Sigmoid colon (tissue), 4 donors: ENCODE measurements at regions not wholly inside any gene's neighbourhood (a gene's known extent, or its start where the extent isn't known, plus 50 kb on each side); places are given as distances from the start of the nearest gene placed in this dataset.

Experiments
- EP300 ChIP-seq, 4 donors: sonication (generic); formaldehyde crosslinking; IDR thresholded peaks; one replicate each; pipeline ENCODE4 v1.6.1; 2017; ENCODE audit warnings: antibody characterized with exemption in 4 of 4
- POLR2A ChIP-seq, 2 donors: fragments of 450-650 bp; IDR thresholded peaks; one replicate each; pipeline ENCODE4 v1.6.1; 2016; ENCODE audit warnings: antibody characterized with exemption in 2 of 2, mild to moderate bottlenecking in 2 of 2, moderate library complexity in 2 of 2
- TF ChIP-seq, protein P1 (sequence below), 4 experiments: fragments of 450-650 bp in 3 of 4; fragments of 200-600 bp in 1 of 4; IDR thresholded peaks; one replicate each; pipeline ENCODE4 v1.5.1; 2016 to 2019; ENCODE audit warnings: antibody characterized with exemption in 4 of 4, mild to moderate bottlenecking in 3 of 4, moderate library complexity in 2 of 4

GRCh38 chr6:73943930-73944652 lies 248.1 kb downstream of the CD109 start:
- TF ChIP-seq, protein P1, sequence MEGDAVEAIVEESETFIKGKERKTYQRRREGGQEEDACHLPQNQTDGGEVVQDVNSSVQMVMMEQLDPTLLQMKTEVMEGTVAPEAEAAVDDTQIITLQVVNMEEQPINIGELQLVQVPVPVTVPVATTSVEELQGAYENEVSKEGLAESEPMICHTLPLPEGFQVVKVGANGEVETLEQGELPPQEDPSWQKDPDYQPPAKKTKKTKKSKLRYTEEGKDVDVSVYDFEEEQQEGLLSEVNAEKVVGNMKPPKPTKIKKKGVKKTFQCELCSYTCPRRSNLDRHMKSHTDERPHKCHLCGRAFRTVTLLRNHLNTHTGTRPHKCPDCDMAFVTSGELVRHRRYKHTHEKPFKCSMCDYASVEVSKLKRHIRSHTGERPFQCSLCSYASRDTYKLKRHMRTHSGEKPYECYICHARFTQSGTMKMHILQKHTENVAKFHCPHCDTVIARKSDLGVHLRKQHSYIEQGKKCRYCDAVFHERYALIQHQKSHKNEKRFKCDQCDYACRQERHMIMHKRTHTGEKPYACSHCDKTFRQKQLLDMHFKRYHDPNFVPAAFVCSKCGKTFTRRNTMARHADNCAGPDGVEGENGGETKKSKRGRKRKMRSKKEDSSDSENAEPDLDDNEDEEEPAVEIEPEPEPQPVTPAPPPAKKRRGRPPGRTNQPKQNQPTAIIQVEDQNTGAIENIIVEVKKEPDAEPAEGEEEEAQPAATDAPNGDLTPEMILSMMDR (IDR thresholded peaks at IDR 0.05) = no peak
- no peak for TF ChIP-seq EP300 (IDR thresholded peaks at IDR 0.05)
- no peak for TF ChIP-seq POLR2A (IDR thresholded peaks at IDR 0.05)
